Fibroblast of the conjunctiva (primary cell): ENCODE measurements at regions not wholly inside any gene's neighbourhood (a gene's known extent, or its start where the extent isn't known, plus 50 kb on each side); places are given as distances from the start of the nearest gene placed in this dataset.
"Not testable (repeated sequence)": the region's sequence is repeated elsewhere in the genome, so short reads cannot be mapped to it uniquely, and the experiment has no call there.

Experiments
- DNase-seq: peaks from one replicate; pipeline ENCODE4 v3.0.0-alpha.2; 2010; ENCODE audit warnings: low read depth

DNA sequence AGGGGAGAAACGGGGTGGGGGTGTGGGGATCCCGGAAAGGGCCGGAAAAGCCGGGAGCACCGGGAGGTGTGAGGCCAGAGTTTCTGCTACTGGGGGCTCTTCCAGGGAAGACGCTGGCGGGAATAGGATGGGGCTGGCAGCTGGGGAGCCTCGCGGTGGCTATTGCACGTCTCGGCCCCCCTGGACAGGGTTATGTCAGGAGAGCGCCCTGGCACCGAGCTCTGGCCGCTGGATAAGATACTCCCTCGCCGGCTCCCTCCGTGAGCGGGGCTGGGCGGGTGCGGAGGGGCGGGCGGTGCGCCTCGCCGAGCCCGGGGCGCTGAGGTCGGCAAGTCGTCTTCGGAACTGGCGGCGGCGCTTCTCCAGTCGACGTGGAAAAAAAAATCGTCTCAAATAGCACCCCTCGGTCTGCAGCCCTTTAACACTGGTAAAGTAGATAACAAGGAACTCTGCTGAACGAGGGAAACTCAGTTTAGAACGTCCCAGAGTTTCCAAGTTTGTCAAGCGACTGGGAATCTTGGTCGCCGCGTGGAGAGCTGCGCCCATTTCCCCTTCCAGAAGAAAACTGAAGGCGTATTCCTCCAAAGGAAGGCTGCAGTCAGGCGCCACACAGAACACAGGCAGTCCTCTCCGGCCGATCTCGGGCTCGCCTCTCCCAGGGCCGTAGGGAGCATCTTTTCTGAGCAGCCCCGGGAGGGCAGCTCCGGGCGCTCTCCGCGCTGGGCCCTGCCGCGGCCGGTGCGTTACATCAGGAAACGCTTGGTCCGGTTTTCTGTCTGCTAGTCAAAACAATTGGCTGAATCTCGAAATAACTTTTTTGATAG is 115.1 kb downstream of the KCNRG start:
- DNase-seq = no peak

DNA sequence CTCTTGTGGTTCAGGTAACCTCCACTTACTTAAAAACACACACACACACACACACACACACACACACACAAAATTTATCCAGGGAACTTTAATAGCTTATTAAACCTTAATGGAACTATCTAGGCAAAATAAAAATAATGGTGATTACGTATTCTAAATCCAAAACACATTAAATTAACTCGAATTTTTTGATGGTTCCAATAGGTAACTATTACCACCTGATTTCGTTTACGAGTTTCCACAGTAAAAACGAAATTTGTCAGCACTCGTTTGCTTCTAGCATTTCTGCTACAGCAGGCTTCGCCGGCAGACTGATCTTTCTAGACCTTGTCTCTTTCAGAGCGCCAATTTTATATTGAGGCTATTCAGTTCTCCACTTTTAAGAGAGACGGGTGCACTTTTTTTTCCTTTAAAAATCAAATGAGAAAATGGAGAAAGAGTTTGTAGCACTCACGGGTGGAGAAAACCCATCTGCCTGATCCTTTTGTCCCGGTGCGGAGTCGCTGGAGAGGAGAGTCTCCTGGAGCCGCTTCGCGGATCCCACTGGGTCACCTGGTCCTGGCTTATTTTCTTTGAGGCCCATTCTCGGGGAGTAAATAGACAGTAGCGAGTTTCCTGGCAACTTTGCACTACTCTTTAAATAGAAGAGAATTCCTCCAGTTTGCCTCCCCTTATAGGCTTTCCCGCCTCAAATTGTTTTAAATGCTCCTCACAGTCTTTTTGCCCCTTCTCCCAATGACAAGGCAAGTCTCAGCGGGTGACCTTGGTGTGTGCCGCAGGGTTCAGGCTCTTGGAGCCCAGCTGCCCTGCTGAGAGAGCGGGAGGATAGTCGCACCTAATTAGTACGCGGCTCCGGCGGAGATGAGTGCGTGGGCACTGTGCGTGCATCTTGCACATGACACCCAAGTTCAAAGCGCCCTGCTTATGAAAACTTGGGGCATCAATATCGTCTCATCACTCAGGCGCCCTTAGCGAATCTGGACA is 117.0 kb downstream of the KCNRG start:
- no peak for DNase-seq

DNA sequence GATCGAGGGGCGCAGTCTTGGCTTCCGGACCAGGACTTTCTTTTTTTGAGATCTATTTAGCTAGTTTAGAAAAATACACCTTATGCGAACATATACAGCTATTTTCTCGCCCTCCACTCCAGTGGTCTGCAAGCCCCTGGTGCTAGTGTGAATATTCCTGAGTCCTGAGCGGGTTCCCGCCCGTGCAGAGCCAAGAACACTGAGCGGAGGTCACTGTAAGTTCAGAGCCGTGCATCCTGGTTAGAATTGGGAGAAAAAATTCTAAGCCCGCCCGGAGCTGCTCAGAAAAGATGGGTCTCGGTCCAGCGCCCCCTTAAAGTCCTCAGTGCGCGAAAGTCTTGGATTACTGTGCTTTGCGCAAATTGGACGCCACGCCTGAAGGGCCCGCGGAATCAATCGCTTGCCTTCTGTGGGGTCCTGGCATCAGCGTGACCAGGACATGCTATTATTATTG is 117.7 kb downstream of the KCNRG start:
- no peak for DNase-seq

DNA sequence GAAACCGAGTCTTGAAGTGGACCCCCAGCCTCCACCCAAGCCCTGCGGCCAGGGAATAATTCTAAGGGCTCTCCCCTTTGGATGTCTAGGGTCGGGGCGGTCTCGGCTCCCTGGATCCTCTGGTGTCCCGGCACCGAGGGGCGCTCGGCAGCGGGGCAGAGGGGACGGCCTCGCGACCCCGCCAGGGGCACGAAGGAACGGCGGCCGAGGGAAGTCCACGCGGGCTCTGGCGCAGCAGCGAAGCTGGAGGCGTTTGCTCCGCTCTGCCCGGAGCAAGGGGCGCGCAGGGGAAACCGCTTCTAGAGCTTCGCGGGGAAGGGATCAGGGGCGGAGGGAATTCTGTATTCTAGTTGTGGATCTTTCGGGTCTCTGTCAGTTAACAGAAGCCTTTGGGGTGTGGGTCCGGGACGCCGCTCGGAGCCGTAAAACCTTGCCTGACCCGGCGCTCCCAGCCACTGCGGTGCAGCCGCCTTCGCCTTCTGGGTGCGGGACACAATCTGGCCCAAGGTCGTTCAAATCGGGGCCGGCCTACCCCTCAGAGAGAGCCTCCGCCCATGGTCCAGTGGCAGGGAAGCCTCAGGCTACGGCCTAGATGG is 118.2 kb downstream of the KCNRG start:
- DNase-seq = no peak

DNA sequence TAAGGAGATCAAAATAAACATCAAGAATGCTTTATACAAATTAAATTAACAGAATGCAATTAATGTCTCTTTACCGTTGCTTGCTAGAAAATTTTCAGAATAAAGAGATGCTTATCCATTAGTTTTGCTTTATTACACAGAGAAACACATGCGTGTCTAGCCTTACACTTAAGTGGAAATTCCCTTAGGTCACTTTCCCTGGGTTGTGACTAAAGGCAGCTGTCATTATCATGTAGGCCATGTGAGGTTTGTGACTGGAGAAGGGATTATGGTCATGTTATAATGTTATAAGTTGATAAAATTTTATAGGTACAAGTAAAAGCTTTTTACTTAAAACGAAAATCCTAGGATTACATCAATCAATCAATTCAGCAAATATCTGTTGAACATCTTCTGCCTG is 121.0 kb downstream of the KCNRG start:
- DNase-seq = no peak

DNA sequence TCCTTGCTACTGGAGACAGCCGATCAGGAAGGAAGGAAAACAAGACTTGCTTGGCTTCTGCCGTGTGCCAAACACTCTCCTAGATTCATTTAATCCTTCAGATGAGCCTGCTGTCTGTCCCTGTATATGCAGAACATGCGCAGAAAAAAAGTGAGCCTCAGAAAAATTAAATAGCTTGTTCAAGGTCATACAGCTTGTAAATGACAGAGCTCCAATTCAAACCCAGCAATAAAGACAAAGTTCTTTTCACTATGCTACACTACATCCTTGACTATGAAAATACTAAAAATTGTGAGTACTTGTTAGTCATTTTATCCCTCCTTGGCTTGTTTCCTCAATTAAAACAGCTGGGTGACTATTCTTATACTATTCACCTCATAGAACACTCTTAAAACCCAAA is 121.4 kb downstream of the KCNRG start:
- DNase-seq = no peak

DNA sequence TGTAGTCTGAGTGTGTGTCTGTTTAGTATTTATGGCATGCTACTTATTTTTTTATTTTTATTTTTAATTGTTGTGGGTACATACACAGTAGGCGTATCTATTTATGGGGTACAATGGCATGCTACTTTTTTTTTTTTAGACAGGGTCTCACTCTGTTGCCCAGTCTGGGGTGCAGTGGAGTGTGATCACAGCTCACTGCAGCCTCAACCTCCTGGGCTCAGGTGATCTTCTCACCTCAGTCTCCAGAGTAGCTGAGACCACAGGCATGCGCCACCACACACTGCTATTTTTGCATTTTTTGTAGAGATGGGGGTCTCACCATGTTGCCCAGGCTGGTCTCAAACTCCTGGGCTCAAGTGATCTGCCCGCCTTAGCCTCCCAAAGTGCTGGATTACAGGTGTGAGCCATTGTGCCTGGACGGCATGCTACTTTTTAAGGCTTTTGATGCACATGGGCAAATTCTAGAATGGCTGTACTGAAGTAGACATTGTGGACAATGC is 124.2 kb downstream of the KCNRG start:
- not testable (repeated sequence) for DNase-seq

DNA sequence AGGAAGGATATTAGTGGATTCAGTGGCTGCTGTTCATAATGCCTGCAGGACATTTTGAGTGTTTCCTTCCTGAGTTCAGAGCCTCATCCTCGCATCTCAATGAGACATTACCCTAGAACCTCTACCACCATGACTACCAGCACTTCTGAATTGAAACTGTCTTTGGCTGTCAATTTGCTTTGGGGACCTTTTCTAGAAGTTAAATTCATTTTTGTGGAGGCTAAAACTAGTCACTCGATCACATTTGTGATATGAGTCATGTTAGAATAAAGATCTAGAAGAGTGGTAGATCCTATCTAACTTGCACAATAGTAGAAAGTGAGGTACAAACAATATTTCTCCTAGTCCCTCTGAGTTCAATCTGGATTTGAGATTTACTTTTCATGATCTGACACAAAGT is 124.9 kb downstream of the KCNRG start:
- DNase-seq = no peak

DNA sequence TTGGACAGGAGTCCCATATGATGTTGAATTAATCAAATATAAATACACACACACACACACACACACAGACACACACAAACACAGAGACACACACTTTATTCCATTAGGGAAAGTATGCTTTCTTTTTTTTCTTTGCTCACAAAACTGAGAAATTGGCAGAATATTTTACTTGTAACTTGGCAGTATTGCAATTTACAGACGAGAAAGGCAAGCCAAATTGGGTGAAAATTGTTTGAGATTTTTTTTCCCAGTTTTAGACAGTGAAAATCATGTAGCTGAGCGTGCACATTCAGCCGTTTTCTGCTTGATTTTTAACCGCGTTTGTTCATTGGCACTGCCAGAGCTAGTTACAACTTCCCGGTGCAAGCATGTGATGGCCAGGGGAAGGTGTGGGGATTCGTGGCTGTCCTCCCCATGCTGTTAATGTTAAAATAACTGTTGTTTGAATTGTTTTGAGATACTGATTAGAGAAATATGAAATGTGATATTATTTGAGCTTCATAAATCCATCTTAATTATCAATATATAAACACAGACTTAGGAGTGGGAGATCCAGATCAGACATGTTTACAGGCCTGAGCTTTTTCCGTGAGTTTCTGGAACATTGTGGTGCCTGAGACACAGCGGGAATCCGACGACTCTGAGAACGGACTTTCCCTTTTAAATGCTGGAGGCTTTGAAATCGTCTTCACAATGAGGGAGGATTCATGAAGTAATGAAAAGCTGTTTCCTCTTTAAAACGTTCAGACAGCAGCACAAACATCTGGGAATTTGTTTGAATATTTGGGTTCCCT is 125.5 kb downstream of the KCNRG start:
- DNase-seq = no peak

DNA sequence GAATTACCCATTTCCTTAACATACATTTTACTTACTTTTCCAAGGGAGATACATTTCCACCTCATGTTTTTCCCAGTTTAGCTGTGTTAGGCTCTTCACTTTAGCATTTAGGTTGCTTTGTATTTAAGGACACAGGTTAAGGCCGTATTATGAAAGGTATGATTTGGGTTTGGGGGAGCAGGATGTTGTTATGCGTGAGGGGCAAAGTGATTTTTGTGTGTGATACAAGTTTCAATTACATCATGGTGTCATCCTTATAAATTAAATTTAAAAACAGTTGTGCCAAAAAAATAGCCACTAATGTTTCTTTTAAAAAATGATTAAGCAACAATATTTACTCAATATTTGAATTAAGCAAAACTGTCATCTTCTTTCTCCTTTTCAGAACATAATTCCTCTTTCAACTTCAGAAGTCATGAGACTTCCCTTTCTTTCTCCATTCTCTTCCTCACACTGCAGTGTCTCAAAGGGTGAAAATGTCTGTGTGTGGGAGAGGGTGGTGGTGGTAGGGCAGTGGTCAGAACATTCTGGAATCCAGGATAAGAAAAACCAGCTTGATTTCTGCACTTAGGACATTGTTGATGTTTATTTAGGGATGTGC is 126.2 kb downstream of the KCNRG start:
- no peak for DNase-seq

DNA sequence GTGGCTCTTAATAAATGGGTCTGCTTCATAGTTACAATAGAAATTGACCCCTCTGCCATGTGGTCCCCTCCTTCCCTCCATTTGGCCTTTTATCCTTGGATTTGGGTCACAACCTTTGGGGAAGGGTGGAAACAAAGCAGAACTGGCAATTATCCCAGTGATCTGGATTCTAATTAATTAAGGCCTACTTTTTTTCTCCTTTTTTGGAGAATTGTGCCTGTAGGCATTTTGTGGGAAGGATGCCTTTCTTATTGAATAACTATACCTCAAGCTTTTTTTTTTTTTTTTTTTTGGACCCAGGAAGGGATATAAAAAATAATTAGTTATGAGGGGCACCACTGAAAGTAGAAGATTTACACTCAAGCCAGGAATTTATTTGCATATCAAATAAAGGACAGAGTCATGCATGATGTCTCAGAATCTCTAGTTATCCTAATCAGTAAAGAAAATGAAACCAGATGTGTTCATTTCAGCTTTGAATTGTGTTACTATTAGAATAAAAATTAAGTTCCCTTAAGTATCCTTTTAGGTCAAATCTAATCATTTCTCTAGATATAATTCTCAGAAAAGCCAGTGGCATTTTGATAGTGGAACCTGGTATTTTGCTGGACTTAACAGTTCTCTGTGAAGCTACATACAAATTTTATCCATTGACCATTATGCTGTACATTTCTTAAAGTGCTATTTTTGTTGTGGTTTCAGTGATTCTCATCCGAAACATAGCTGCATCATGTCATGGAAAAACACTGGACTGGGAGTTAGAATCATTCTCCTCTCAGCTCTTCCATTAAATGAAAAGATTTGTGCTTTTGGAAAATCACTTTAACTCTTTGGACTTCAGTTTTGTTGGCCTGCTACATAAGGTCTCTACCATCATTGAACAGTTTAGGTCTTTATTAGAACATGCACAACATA is 129.3 kb downstream of the KCNRG start:
- DNase-seq = no peak

DNA sequence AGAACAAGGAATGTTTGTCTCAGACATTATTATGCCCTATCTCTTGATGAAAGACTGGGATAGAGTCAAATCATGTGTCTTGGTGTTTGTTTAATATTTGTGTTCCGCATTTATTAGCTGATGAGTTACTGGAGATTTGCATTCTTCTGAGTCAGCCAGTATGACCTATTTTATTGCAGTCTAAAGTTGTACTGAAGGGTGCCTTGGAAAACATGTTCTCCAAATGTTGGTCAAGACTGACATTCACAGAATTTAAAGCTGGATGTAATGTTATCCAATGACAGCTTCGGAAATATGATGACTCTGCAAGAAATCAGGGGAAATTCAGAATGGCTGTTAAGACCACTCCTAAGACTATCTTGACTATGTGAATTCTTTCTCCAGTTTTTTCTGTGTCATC is 134.0 kb downstream of the KCNRG start:
- no peak for DNase-seq

DNA sequence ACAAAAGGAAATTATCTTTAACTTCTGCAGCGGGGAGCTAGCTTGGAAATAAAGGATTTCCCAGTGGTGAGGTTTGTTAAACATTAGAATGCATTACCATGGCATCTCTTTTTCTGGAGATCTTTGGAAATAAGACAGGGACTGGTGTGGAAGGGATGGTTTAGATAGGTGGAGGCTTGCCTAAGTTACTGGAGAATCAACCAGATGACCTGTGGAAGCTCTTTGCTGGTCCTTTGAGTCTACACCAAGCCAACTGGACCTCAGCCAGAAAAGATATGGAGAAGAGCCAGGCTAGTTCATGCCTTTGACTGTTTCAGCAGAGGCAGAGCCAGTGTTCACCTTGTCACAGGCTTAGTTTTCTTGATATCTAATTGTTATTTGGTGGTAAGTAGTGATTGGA is 134.7 kb downstream of the KCNRG start:
- no peak for DNase-seq

DNA sequence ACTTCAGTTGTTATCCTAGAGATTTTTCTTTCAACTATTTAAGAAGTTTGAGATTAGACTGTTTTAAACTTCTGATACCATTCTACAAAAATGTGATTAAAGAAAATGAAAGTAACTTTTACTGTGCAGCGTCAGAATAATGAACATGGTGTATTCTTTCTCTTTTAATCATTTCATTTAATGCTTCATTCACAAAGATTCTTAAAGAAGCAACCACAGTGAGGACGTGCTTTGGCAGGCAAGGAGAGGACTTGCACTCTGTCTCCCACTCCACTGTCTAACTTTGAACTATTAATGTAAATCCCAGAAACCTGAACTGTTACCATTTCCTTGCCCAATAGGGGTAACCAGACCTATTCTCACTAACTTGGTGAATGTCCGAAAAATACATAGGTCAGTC is 137.0 kb downstream of the KCNRG start:
- DNase-seq = no peak

DNA sequence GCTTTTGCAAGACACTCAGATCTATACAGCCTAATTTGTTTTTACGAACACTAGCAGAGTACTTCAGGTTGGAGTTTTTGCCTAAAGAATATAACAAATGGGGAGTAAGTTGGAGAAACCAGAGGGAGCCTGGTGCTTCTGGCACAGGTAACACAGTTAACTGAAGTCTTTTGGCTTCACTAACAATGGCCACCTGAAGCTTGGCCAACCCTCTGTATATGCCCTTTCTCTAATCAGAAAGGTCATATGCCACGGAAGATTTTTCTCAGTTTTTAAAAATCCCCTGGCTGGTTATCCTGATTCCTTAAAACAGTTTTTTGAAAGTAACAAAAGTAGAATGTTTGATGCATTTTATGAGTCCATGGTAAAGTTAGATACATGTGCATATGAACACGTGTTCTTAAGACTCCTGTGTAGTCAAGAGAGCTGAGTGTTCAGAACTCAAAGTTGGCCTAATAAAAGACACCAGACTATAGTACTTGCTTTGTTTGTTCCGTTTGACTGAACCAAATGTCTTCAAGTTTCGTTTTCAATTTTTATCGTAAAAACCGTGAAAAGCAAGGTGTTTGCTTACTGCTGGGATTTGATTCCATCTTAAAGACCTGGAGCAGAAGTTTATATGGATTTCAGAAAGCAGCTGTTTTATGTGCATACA is 137.5 kb downstream of the KCNRG start:
- DNase-seq = no peak

DNA sequence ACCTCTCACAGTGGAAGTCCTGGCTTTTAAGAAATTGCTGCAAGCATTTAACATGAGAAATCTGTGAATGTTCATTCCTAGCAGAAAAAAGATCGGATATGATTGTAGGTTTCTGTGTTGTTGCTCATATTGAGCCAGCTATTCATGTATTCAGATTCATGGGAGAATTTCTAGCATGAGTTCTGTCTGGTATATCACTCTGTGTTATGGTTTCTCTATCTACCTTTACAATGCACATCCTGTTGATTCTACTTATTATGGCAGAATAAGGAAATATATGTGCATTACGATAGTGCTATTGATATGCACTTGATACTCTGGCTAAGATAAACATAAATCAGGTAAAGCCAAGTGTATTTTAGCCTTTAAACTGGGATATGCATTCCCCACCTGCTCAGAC is 138.2 kb downstream of the KCNRG start:
- no peak for DNase-seq

DNA sequence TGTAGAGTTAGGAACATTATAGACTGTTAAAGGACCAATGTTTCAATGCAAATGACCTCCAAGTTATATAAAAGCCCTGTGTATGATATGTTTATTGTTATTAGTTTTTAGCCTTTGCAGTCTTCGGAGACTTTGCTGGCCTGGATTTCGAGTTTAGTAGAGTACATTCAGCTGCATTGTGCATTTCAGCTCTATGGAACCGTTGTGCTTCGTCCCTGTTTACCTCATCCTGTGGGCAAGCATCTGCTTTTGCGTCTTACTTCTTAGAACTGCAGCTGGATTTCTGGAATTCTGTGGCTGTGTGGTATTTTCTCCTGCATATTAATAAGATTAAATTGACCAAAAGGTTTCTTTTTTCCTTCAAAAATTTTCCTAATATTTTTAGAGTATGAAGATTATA is 138.6 kb downstream of the KCNRG start:
- DNase-seq = no peak

DNA sequence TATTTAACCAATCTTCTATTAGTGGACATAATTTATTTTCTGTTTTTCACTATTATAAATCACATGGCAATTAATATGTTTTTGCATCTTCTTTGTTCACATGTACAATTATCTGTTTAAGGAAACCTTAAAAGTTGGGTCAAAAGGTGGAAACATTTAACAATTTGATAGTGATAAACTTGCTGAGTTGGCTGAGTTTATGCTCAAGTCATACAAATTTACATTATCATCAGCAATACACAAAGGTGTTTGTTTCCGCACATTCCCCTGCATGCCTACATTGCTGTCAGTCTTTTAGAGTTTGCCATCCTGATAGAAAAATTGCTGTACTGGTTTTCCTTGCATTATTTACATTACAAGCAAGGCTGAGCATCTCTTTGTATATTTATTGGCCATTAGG is 139.5 kb downstream of the KCNRG start:
- DNase-seq = no peak

DNA sequence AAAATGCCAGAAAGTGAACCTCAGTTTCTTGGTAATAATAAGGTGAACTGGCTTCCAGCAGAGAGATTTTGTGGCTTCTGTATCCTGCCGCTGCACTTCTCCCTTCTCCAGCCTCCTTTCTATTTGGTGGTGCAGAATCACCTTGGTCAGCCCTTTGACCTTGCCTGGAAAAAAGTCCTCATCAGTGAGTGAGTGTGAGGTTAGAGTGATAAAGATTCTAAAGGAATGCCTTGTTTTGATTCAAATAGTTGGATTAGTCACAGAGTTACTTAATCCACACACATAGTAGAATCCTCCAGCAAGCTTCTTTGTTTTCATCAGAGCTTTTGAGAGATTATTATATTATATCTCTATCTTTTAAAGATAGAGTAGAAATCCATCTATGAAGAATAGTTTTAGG is 140.9 kb downstream of the KCNRG start:
- DNase-seq = no peak
